HFFc6 (cell line): ENCODE measurements at regions not wholly inside any gene's neighbourhood (a gene's known extent, or its start where the extent isn't known, plus 50 kb on each side); places are given as distances from the start of the nearest gene placed in this dataset.

Experiments used
- DNase-seq: peaks from one replicate; pipeline ENCODE4 v3.0.0-alpha.2; 2018
- H3K27ac Mint-ChIP-seq: 2 replicates; pipeline ENCODE4 v1.8.0; 2020; ENCODE audit warnings: mild to moderate bottlenecking, mixed read lengths
- H3K27me3 Mint-ChIP-seq: 2 replicates; pipeline ENCODE4 v1.8.0; 2021; ENCODE audit warnings: mild to moderate bottlenecking, moderate library complexity, mixed read lengths; ENCODE audit not compliant: insufficient read depth
- H3K36me3 Mint-ChIP-seq: 2 replicates; pipeline ENCODE4 v1.8.0; 2021; ENCODE audit warnings: low read depth, mixed read lengths
- H3K4me1 Mint-ChIP-seq: 2 replicates; pipeline ENCODE4 v1.8.0; 2020; ENCODE audit warnings: low read depth, mixed read lengths
- H3K4me3 Mint-ChIP-seq: 2 replicates; pipeline ENCODE4 v1.8.0; 2020; ENCODE audit warnings: mild to moderate bottlenecking, moderate library complexity, mixed read lengths
- H3K9me3 Mint-ChIP-seq: 2 replicates; pipeline ENCODE4 v1.8.0; 2020; ENCODE audit warnings: mild to moderate bottlenecking, mixed read lengths
- TF ChIP-seq, protein P1 (sequence below): fragments of 200-600 bp; sonication (generic); IDR thresholded peaks from 2 replicates; pipeline ENCODE4 v1.5.0; 2021; ENCODE audit warnings: antibody characterized with exemption, mild to moderate bottlenecking

DNA sequence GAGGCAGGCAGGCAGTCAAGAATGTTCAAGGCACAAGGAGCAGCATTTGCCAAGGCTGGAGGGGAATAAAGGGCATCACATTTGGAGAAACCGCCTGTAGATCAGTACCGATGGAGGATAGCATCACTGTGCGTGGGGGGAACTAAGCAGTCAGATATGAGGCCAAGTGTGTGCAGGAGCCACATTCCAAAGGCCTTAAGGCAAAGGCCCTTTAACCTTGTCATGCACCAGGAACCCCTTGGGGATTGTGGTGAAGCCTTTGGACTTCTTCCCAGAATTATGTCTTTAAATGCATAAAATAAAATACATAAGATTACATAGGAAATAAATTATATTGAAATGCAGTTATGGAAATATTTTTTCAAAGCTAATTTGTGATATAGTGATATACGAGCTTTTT, 532.1 kb downstream of the BUD13 start:
- no peak for DNase-seq

DNA sequence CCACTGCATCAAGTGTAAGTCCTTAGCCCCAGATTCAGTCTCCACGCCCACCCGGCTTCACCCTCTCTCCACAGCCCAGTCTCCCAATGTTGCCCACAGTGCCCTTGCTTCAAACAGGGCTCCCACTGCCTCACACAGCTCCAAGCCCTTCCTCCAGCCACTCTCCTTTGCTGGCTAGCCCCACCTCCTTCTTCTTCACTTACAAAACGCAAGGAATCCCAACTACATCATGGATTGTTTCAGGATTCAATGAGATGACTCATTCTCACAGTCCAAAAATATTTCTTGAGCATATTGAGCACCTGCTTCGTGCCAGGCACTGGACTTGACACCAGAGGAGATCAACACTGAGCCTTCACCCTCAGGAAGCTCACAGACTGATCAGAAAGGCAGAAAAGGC, 533.5 kb downstream of the BUD13 start:
- Mint-ChIP-seq H3K27ac (no peak overlapping the region), H3K27me3 (no peaks in the 10 kb centered on the region; the same call in 1 of the 2 replicates), H3K9me3 (peaks cover 61% of the 10 kb centered on the region), H3K36me3 (no peaks in the 10 kb centered on the region; the same call in 1 of the 2 replicates), H3K4me3 (no peak overlapping the region), H3K4me1 (no peaks in the 10 kb centered on the region)
- TF ChIP-seq, protein P1, sequence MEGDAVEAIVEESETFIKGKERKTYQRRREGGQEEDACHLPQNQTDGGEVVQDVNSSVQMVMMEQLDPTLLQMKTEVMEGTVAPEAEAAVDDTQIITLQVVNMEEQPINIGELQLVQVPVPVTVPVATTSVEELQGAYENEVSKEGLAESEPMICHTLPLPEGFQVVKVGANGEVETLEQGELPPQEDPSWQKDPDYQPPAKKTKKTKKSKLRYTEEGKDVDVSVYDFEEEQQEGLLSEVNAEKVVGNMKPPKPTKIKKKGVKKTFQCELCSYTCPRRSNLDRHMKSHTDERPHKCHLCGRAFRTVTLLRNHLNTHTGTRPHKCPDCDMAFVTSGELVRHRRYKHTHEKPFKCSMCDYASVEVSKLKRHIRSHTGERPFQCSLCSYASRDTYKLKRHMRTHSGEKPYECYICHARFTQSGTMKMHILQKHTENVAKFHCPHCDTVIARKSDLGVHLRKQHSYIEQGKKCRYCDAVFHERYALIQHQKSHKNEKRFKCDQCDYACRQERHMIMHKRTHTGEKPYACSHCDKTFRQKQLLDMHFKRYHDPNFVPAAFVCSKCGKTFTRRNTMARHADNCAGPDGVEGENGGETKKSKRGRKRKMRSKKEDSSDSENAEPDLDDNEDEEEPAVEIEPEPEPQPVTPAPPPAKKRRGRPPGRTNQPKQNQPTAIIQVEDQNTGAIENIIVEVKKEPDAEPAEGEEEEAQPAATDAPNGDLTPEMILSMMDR, result no peak
- no peak for DNase-seq

More for the DNA sequence above, 532.1 kb downstream of the BUD13 start:
- Mint-ChIP-seq H3K27me3 (no peaks in the 10 kb centered on the region; the same call in 1 of the 2 replicates), H3K27ac (no peak overlapping the region), H3K4me1 (no peaks in the 10 kb centered on the region), H3K4me3 (no peak overlapping the region), H3K36me3 (no peaks in the 10 kb centered on the region; the same call in 1 of the 2 replicates), H3K9me3 (peaks cover 69% of the 10 kb centered on the region)
- TF ChIP-seq, protein P1, result no peak

DNA sequence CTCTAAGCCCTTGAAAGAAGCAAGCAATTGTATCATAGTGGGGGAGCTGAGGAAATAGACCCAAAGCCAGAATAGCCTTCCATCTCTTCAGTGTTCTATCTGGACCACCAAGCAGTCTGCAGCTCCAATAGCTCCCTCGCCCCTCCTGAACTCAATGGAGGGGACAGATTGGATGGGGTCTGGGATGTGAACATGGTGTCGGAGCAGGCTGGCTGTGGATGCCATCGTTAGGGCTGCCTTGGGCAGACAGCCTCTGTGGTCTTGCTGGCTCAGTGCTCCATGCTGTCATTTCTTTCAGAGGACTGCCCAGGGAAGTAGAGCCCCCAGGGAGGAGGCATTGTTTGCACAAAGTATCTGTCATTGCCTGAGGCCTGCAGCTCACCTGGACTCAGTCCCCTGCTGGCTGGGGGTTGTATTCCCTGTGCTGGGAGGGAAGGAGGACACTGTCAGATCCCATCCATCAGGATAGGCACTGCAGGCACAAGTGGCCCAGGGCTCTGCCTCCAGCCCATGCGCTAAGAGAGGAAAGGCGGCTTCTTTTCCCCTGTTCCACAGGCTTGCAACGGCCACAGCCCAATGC, 537.7 kb downstream of the BUD13 start:
- Mint-ChIP-seq H3K36me3 (no peaks in the 10 kb centered on the region; the same call in 1 of the 2 replicates), H3K4me3 (no peak overlapping the region), H3K4me1 (no peaks in the 10 kb centered on the region), H3K27me3 (no peaks in the 10 kb centered on the region; the same call in 1 of the 2 replicates), H3K9me3 (peaks cover 53% of the 10 kb centered on the region), H3K27ac (no peak overlapping the region)
- no peak for DNase-seq
- TF ChIP-seq, protein P1, result no peak

DNA sequence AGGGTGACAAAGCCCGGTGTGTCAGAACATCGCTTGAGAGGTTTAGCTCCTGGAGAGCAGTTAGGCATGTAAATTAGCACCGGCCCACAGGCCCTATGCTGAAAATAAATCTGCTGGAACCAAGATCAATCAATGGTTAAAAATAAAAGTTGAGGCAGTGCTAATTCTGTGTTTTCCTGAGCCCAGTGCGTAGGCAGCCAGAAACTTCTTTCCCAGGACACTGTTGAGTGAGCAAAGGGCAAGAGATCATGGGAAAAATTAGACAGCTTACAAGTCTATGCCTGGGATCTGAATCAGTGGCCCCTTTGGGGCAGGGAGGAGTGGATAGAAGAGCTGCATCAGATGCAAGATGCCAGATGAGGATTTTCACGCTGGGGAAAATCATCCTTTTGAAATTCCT, 539.2 kb downstream of the BUD13 start:
- no peak overlapping the region for H3K27ac Mint-ChIP-seq
- peaks cover 50% of the 10 kb centered on the region for H3K9me3 Mint-ChIP-seq
- H3K4me3 Mint-ChIP-seq, result no peak overlapping the region
- no peaks in the 10 kb centered on the region for H3K4me1 Mint-ChIP-seq
- TF ChIP-seq, protein P1, result no peak
- DNase-seq, result no peak
- no peaks in the 10 kb centered on the region for H3K27me3 Mint-ChIP-seq
- no peaks in the 10 kb centered on the region for H3K36me3 Mint-ChIP-seq

DNA sequence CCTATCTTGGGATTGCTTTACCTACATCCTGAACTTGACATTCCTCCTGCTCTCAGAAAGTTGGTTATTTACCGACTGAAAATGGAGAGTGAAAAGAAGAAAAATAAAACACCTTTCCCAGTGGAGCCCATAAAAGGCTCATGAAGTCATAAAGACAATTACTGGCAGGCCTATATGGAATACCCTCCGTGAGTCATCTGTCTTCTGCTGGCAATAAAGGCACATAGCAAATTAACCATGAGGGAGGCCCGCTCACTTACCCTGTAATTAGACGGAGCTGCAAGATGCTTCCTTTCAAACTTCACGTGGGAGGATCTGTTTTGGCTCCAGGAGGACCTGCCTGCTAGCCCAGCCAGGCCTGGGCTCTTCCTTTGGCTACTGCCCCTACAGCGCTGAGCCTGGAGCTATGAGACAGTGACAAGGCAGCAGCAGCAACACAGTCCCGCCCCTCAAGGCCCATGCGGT, 540.4 kb downstream of the BUD13 start:
- TF ChIP-seq, protein P1, result no peak

More for the DNA sequence above, 540.4 kb downstream of the BUD13 start:
- Mint-ChIP-seq H3K4me1 (no peaks in the 10 kb centered on the region), H3K27me3 (no peaks in the 10 kb centered on the region), H3K9me3 (peaks cover 44% of the 10 kb centered on the region), H3K36me3 (no peaks in the 10 kb centered on the region), H3K4me3 (no peak overlapping the region), H3K27ac (no peak overlapping the region)
- DNase-seq, result no peak
